Left hindlimb (tissue), 1 donor: ENCODE measurements at regions not wholly inside any gene's neighbourhood (a gene's known extent, or its start where the extent isn't known, plus 50 kb on each side); places are given as distances from the start of the nearest gene placed in this dataset.
"Not testable (repeated sequence)": the region's sequence is repeated elsewhere in the genome, so short reads cannot be mapped to it uniquely, and the experiment has no call there.

ENCODE experiments used
- DNase-seq: peaks from one replicate; pipeline ENCODE4 v3.0.0-alpha.2; 2018

DNA sequence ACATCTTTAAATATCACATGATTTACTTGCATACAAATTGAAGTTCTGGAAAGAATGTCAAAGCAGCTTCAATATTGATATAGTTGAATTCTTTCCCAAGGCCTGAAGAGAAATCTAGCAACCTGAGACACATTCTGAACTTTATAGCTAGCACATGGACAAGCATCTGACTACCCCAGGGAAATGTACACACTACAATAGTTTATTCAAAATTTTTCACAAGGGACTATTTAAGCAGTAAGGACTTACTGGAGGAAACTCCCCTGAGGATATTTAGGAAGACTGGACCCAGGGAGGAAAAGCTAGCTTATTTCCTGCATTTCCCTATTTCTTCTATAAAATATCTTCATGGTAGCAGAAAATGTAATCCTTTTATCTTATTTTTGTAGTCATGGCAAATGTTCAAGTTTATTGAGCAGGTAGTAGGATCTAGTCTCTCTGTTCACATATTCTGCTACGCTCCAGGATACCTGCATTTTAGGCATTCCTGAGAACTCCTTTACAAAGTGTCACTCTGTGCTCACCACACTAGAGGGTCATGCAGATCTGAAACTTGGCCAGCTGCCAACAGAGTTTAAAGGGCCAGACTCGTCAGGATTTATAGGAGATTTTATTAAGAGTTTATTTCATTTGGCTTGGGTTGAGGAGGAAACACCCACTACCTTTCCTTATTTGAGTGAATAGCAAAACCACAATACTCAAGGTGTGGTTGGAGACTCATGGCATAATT is 348.4 kb upstream of the FTMT start:
- DNase-seq: peak; percentile 33

DNA sequence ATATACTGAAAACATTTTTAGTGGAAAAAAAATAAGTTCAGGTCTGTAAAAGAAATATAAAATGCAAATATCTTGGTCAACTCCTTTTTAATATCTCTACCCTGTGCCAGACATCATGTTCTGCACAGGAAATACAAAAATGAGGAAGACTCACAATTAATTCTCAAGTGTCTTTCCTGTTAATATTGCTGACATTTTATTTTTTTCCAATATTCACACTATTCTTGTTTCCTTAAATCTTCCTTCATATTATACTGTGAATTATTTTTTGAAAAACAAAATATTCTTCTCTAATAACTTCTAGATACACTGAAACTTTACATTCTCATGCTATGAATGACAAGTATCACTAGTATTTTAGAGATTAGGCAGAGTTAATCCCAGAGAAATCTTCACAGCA is 334.7 kb upstream of the FTMT start:
- DNase-seq: no peak

GRCh38 chr5:121525706-121526105 is 326.0 kb upstream of the FTMT start:
- DNase-seq: no peak

DNA sequence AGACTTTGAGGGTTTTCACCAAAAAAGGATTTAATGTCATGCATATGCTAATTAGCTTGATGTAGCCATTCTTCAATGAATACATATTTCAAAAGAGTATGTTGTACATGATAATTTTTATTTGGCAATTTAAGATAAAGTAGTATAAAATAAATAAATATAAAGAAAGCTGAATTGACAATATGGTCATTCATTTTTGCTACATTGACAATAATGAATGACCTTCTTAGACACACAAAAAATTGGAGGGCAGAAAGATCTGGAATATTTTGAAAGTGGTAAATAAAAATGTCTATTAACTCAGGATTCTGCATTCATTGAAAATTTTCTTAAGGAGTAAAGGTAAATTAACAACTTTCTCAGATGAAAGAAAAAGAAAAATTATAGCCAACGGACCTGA is 324.8 kb upstream of the FTMT start:
- DNase-seq: no peak

DNA sequence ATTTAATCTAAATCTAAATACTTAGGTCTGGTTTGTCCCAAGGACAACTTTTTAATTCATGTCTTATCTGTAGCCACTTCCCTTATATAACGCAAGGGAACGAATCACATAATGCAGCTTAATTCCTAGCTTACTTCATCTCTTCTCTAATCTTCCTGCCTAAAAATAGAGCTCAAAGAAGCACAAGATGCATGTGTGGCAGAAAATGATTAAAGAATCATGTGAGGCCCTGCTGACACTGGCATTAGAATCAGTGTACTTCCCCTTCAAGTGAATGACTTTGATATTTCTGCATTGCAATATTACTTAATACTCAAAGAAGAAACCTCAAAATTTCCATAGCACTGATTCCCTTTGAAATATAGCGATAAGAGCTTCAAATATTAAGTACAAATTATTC is 317.9 kb upstream of the FTMT start:
- no peak for DNase-seq

DNA sequence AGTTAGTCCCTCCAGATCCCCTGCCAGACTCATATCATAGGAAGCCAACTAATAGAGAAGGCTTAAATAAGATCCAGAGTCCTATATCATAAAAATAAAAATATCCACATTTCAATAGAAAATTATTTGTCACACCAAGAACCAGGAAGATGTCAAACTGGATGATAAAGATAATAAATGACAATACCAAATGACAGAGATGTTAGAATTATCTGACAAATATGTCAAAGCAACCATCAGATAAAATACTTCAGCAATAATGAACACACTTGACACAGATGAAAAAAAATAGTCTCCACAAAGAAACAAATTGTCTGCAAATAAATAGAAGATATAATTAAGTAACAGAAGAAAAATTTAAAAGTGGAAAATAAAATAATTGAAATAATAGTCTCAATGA is 300.7 kb upstream of the FTMT start:
- no peak for DNase-seq

- no peak for DNase-seq
Measured at GRCh38 chr5:121559832-121560231, 291.9 kb upstream of the FTMT start.

GRCh38 chr5:121572061-121572460 is 279.6 kb upstream of the FTMT start:
- no peak for DNase-seq

DNA sequence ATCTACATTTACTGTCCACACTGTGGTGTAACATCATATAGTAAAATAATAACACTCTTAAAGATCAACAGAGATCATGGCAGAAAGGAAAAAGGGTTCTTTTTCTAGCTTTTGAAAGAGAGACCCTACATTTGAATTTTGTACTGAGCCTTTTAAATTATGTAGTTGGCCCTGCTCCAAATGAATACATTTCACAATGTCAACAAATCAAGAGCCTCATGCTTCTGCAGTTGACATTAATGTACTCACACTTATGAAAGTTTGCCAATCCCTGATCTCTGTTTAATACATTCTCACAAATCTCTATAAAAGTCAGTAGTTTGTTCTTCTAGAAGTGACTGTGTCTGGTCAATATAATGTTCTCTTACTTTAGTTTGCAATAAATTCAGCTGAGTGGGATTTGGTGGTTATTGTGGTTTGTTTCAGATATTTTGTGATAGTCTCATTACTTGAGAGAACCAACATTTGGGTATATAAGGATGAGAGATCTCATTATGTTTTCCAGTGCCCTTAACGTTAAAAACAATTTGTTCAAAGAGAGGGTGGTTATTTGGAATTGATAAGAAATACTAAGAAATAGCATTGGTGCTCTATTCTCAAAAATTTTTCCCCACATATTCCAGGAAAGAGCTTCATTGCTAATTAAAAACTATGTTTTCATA is 277.8 kb upstream of the FTMT start:
- DNase-seq: no peak

DNA sequence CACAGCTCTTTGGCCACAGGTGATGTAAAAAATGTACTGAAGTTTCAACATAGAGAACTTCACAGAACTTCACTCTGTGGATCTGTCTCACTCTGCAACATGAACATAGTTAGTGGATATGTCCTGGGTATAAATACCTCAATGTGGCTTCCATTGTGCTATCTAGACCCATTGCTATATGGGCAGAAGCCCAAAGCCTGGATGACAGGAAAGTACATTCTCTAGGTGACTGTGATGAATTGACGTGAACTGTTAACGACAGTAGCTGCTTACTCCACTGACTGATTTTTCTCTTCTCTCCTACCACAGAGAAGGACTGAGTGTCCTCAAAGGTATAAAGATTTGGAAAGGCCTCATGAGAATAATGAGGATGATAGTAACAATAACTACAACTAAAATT is 270.1 kb upstream of the FTMT start:
- DNase-seq: no peak

DNA sequence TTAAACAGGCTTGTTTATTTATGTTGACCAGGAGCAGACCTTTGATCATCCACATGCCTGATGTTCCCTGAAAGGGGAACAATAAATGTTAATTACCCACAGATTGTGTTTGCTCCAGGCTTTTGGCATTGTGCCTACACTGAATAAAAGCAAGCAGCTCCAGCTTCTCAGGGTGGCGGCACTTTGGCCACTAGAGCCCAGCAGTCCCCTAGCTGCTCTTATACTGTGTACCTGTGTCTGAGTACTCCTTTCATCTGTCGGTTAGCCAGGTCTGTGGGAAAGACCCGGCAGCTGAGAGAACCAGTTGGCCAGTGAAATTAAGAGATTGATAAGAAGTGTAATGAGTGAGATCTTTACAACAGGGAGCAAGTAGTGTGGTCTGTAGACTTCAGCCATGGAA is 254.8 kb upstream of the FTMT start:
- no peak for DNase-seq

GRCh38 chr5:121608826-121609225 is 242.9 kb upstream of the FTMT start:
- no peak for DNase-seq

- no peak for DNase-seq
Measured at GRCh38 chr5:121624035-121624434, 227.6 kb upstream of the FTMT start.

DNA sequence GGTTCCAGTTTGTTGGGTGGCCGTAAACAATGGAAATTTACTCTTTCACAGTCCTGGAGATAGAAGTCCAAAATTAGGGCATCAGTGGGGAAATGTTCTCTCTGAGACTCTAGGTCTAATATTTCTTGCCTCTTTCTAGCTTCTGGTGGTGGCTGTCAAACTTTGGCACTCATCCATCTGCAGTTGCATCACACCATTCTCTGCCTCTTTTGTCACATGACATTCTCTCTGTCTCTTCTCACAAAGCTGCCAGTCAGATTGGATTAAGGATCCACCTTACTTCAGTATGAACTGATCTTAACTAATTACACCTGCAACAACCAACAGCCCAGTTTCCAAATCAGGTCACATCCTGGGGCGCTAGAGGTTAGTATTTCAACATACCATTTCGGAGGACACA is 222.9 kb upstream of the FTMT start:
- DNase-seq: no peak

GRCh38 chr5:121630402-121630801 is 221.3 kb upstream of the FTMT start:
- DNase-seq: no peak

- DNase-seq: no peak
Measured at GRCh38 chr5:121634946-121635345, 216.7 kb upstream of the FTMT start.

DNA sequence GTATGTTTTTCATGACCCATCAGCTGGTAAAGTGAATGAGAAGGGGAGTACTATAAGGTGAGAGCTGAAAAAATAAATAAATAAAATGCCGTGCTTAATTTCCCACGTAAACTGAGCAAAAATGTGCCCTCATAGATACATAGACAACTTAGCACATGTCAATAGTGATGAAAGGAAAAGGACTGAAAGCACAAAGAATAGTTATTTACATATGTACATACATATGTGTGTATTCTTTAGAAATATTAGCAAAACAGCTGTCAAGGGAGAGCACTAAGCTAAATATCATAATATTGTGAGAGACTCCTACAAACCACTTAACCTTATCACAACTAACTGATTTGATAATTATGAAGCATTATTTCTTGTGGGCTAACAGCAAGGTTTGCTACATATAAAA is 213.6 kb upstream of the FTMT start:
- DNase-seq: no peak

DNA sequence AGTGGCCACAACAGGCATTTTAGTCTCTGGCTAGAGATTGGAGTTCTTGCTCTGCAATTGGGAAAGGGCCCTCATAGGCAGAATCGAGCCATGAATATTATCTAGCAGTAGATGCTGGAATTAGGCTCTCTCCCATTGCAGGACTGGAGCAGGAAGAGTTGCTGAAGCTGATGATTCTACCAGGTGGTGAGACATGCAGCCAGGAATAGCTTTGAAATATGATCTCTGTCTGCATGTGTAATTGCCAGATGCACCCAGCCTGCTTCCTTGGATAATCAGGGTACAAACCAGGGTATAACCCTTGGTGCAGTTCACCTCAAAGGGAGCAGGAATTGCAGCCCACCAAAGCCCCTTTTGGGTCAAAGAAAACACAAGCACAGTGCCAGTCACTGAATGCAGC is 211.4 kb upstream of the FTMT start:
- DNase-seq: no peak

DNA sequence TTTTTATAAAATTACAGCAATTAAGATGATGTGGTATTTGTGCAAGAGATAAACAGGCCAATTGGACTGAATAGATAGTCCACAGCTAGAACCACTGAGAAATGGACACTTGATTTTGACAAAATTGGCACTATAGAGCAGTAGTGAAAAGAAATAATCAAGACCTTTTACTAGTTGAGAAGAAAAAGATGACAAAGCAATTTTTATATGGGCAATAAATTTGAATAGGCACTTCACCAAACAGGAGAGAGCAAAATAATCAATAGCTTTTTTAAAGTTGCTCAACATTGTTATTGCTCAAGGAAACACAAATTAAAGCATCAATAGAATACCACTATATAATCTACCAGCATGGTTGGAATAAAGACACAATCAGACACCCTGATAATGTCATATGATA is 193.5 kb upstream of the FTMT start:
- DNase-seq: no peak

DNA sequence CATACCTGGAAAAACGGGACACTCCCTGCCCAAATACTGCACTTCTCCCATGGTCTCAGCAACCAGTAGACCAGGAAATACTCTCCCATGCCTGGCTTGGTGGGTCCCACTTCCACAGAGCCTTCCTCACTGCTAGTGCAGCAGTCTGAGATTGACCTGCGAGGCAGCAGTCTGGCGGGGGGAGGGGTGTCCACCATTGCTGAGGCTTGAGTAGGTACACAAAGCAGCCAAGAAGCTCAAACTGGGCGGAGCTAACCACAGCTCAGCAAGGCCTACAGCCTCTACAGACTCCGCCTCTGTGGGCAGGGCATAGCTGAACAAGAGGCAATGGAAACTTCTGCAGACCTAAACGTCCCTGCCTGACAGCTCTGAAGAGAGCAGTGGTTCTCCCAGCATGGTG is 191.5 kb upstream of the FTMT start:
- no peak for DNase-seq

- not testable (repeated sequence) for DNase-seq
Measured at GRCh38 chr5:121665542-121665941, 186.1 kb upstream of the FTMT start.

DNA sequence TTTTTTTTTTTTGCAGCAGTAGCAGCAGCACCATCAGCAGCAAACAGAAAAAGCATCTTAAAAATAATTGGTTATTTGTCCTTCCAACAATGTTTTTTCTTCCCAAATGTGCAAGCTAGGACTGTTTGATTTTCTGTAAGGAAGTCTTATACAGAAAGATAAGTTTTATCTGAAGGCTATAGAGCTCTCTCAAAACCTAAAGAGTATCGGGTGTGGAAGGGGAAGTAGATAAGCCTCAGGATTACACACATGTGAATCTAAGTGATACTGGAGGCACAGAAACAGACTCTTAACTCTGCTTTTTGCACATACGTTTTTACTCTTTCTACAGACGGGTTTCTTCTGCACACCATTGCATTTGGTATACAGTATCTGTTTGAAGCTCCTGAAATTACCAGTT is 184.4 kb upstream of the FTMT start:
- DNase-seq: no peak

- DNase-seq: no peak
Measured at GRCh38 chr5:121668635-121669034, 183.0 kb upstream of the FTMT start.

GRCh38 chr5:121671624-121672023 is 180.1 kb upstream of the FTMT start:
- DNase-seq: no peak

GRCh38 chr5:121675924-121676323 is 175.8 kb upstream of the FTMT start:
- no peak for DNase-seq
